NB4 (cell line): ENCODE measurements at regions not wholly inside any gene's neighbourhood (a gene's known extent, or its start where the extent isn't known, plus 50 kb on each side); places are given as distances from the start of the nearest gene placed in this dataset.

Experiments used
- DNase-seq: peaks from one replicate; pipeline ENCODE4 v3.0.0; 2010; ENCODE audit warnings: low read depth
- H3K4me3 ChIP-seq: one replicate; pipeline ENCODE4 v1.5.1; 2011; ENCODE audit warnings: mild to moderate bottlenecking, low read depth, low read length, moderate library complexity
- CTCF ChIP-seq: IDR thresholded peaks from one replicate; pipeline ENCODE4 v1.5.1; 2012; ENCODE audit warnings: low read depth, low read length
- MAX ChIP-seq: IDR thresholded peaks from 2 replicates; pipeline ENCODE4 v1.6.1; 2011; ENCODE audit warnings: low read depth, low read length
- MYC ChIP-seq: IDR thresholded peaks from 2 replicates; pipeline ENCODE4 v1.6.1; 2011; ENCODE audit warnings: low read depth, low read length
- POLR2A ChIP-seq: IDR thresholded peaks from 2 replicates; pipeline ENCODE4 v1.6.1; 2011; ENCODE audit warnings: mild to moderate bottlenecking; ENCODE audit not compliant: insufficient read length; ENCODE audit errors: extremely low read depth

- DNase-seq = no peak
- no peak overlapping the region for H3K4me3 ChIP-seq
- TF ChIP-seq POLR2A = no peak
- no peak for TF ChIP-seq CTCF
- TF ChIP-seq MAX = no peak
These were observed 139.3 kb downstream of the CHIC2 start for GRCh38 chr4:53925050-53925605.

GRCh38 chr4:53924333-53925049 lies 139.9 kb downstream of the CHIC2 start:
- H3K4me3 ChIP-seq = no peak overlapping the region
- DNase-seq = no peak
- TF ChIP-seq MYC (no peak), MAX (no peak), POLR2A (no peak), CTCF (no peak)

- no peak for TF ChIP-seq MYC
- no peak for TF ChIP-seq MAX
- no peak for TF ChIP-seq POLR2A
- no peak for TF ChIP-seq CTCF
- no peak for DNase-seq
- H3K4me3 ChIP-seq = no peak overlapping the region
These were observed 140.5 kb downstream of the CHIC2 start for GRCh38 chr4:53923921-53924320.

GRCh38 chr4:53921856-53922255 lies 142.5 kb downstream of the CHIC2 start:
- DNase-seq = no peak
- no peak for TF ChIP-seq MYC
- TF ChIP-seq POLR2A = no peak
- no peak for TF ChIP-seq MAX
- TF ChIP-seq CTCF = no peak
- no peak overlapping the region for H3K4me3 ChIP-seq

GRCh38 chr4:53920883-53921282 lies 143.5 kb downstream of the CHIC2 start:
- no peak for DNase-seq
- H3K4me3 ChIP-seq = no peak overlapping the region
- TF ChIP-seq MYC = no peak
- TF ChIP-seq POLR2A = no peak
- TF ChIP-seq CTCF = no peak
- TF ChIP-seq MAX = no peak
